A673 (cell line): ENCODE measurements at regions not wholly inside any gene's neighbourhood (a gene's known extent, or its start where the extent isn't known, plus 50 kb on each side); places are given as distances from the start of the nearest gene placed in this dataset.

ENCODE experiments used
- EZH2 ChIP-seq: fragments of 200-600 bp; sonication (generic); IDR thresholded peaks from 2 replicates; pipeline ENCODE4 v1.6.1; 2017; ENCODE audit warnings: borderline replicate concordance, low read depth, mild to moderate bottlenecking, mixed read lengths, antibody characterized with exemption, low read length; ENCODE audit not compliant: poor library complexity, severe bottlenecking
- TF ChIP-seq, protein P1 (sequence below): fragments of 300-800, 200-600 bp; sonication (generic); conservative IDR thresholded peaks from 2 replicates; pipeline ENCODE4 v1.5.1; 2017; ENCODE audit warnings: low read depth, mild to moderate bottlenecking, antibody characterized with exemption, low read length, moderate library complexity, mixed read lengths

DNA sequence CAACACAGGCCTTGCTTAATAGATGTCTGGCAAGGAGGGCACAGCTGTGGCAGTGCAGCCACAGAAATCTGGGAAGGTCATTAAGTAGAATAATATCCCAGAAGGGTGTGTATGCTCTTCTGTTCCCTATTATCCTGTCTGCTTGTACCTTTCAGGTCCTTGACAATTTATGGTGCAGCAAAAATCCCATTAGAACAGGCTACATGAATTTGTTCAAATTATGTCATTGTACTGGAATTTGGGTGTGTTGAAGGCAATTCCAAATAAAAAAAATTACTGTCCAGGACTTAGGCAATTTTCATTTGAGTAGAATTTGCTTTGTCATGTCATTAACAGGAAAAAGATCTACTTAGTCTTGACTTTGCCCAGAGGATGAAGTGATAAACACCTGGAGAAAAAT lies 192.1 kb downstream of the IDS start:
- TF ChIP-seq, protein P1, sequence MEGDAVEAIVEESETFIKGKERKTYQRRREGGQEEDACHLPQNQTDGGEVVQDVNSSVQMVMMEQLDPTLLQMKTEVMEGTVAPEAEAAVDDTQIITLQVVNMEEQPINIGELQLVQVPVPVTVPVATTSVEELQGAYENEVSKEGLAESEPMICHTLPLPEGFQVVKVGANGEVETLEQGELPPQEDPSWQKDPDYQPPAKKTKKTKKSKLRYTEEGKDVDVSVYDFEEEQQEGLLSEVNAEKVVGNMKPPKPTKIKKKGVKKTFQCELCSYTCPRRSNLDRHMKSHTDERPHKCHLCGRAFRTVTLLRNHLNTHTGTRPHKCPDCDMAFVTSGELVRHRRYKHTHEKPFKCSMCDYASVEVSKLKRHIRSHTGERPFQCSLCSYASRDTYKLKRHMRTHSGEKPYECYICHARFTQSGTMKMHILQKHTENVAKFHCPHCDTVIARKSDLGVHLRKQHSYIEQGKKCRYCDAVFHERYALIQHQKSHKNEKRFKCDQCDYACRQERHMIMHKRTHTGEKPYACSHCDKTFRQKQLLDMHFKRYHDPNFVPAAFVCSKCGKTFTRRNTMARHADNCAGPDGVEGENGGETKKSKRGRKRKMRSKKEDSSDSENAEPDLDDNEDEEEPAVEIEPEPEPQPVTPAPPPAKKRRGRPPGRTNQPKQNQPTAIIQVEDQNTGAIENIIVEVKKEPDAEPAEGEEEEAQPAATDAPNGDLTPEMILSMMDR, result no peak
- no peak for TF ChIP-seq EZH2
